Body of pancreas (tissue), 4 donors: ENCODE measurements at regions not wholly inside any gene's neighbourhood (a gene's known extent, or its start where the extent isn't known, plus 50 kb on each side); places are given as distances from the start of the nearest gene placed in this dataset.

Experiments used
- CTCF ChIP-seq, 7 experiments: fragments of 450-650 bp in 4 of 7; fragments of 200-600 bp in 3 of 7; sonication (generic) in 3 of 7; IDR thresholded peaks; one replicate each; pipeline ENCODE4 v1.5.1; 2016 to 2019; ENCODE audit warnings: antibody characterized with exemption in 7 of 7
- POLR2A ChIP-seq, 3 donors: fragments of 450-650 bp; IDR thresholded peaks; one replicate each; pipeline ENCODE4 v1.6.1; 2016; ENCODE audit warnings: antibody characterized with exemption in 3 of 3, mild to moderate bottlenecking in 2 of 3

GRCh38 chr5:73333944-73334703 lies 114.5 kb downstream of the FOXD1 start:
- TF ChIP-seq POLR2A (IDR thresholded peaks at IDR 0.05) (no peak), CTCF (IDR thresholded peaks at IDR 0.05) (no peak)
